ENCODE measurements at regions not wholly inside any gene's neighbourhood (a gene's known extent, or its start where the extent isn't known, plus 50 kb on each side); places are given as distances from the start of the nearest gene placed in this dataset.

DNA sequence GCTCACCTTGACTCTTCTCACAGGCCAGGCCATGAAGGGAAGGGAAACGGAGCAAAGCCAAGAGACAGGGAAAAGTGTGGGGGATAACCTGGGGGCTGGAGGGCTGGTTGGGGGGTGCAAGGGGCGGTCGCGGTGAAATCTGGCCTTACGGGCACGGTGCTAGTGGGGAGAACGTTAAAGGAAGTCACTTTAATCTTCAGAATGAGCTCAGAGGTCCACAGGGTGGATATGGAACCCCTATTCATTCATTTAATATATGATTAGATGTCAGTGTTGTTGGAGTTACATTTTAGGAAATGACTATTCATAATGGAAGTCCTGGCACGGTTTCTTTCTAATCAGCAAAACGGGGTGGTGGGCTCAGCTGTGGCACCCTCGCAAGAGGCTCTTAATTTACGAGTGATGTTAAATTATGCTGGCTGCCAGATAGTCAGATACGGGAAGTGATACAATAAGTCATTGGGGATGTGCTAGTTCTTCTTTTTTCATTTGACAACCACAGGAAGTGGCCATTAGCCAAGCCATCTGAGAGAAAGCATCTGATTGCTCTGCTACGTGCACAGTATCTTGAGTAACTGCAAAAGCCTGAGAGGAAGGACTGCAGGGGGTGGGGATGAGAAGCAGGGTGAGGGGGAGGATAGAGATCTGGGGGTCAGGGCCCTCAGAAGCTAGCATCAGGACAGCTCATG, 253.0 kb downstream of the QKI start:
- Histone ChIP-seq H3K9ac (ENCODE audit: low read length) (no peak overlapping the region), H3K36me3 (ENCODE audit: insufficient read depth, low read length) (no peaks in the 10 kb centered on the region), H3F3A (ENCODE audit: insufficient read depth, low read length, poor library complexity, severe bottlenecking) (no peaks in the 10 kb centered on the region), H3K79me2 (replicated peaks; ENCODE audit: insufficient read depth, low read length) (no peaks in the 10 kb centered on the region), H3K4me2 (ENCODE audit: low read length) (no peak overlapping the region), H3K9me3 (ENCODE audit: low read length) (no peaks in the 10 kb centered on the region), H2AFZ (ENCODE audit: low read depth, low read length) (no peak overlapping the region), H3K9me2 (ENCODE audit: insufficient read depth, low read length) (no peaks in the 10 kb centered on the region), H3K27ac (ENCODE audit: low read length) (no peak overlapping the region), H3K4me3 (ENCODE audit: low read length) (no peak overlapping the region), H4K20me1 (ENCODE audit: insufficient read depth) (no peaks in the 10 kb centered on the region), H3K27me3 (ENCODE audit: insufficient read depth, low read depth, low read length) (no peaks in the 10 kb centered on the region)
- TF ChIP-seq, protein P1, sequence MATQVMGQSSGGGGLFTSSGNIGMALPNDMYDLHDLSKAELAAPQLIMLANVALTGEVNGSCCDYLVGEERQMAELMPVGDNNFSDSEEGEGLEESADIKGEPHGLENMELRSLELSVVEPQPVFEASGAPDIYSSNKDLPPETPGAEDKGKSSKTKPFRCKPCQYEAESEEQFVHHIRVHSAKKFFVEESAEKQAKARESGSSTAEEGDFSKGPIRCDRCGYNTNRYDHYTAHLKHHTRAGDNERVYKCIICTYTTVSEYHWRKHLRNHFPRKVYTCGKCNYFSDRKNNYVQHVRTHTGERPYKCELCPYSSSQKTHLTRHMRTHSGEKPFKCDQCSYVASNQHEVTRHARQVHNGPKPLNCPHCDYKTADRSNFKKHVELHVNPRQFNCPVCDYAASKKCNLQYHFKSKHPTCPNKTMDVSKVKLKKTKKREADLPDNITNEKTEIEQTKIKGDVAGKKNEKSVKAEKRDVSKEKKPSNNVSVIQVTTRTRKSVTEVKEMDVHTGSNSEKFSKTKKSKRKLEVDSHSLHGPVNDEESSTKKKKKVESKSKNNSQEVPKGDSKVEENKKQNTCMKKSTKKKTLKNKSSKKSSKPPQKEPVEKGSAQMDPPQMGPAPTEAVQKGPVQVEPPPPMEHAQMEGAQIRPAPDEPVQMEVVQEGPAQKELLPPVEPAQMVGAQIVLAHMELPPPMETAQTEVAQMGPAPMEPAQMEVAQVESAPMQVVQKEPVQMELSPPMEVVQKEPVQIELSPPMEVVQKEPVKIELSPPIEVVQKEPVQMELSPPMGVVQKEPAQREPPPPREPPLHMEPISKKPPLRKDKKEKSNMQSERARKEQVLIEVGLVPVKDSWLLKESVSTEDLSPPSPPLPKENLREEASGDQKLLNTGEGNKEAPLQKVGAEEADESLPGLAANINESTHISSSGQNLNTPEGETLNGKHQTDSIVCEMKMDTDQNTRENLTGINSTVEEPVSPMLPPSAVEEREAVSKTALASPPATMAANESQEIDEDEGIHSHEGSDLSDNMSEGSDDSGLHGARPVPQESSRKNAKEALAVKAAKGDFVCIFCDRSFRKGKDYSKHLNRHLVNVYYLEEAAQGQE (IDR thresholded peaks at IDR 0.05; ENCODE audit: borderline replicate concordance): no peak
- TF ChIP-seq RAD21 (conservative IDR thresholded peaks at IDR 0.05) (no peak), POLR2AphosphoS5 (IDR thresholded peaks at IDR 0.05) (no peak), MXI1 (conservative IDR thresholded peaks at IDR 0.05; ENCODE audit: poor library complexity, severe bottlenecking) (no peak), SMC3 (conservative IDR thresholded peaks at IDR 0.05; ENCODE audit: poor library complexity) (no peak), EZH2 (IDR thresholded peaks at IDR 0.05; ENCODE audit: borderline replicate concordance, insufficient read depth, low read length, poor library complexity, severe bottlenecking) (no peak), TAF1 (IDR thresholded peaks at IDR 0.05; ENCODE audit: low read depth) (no peak), CTCF (IDR thresholded peaks at IDR 0.05; ENCODE audit: poor library complexity, severe bottlenecking) (no peak), EP300 (conservative IDR thresholded peaks at IDR 0.05; ENCODE audit: poor library complexity, severe bottlenecking) (no peak)

- H3K27me3 ChIP-seq (ENCODE audit: insufficient read depth, low read depth, low read length): no peaks in the 10 kb centered on the region
- no peaks in the 10 kb centered on the region for H3F3A ChIP-seq (ENCODE audit: insufficient read depth, low read length, poor library complexity, severe bottlenecking)
- no peaks in the 10 kb centered on the region for H3K36me3 ChIP-seq (ENCODE audit: insufficient read depth, low read length)
- H3K27ac ChIP-seq (ENCODE audit: low read length): no peak overlapping the region
- TF ChIP-seq TAF1 (IDR thresholded peaks at IDR 0.05; ENCODE audit: low read depth) (no peak), POLR2AphosphoS5 (IDR thresholded peaks at IDR 0.05) (no peak), EP300 (conservative IDR thresholded peaks at IDR 0.05; ENCODE audit: poor library complexity, severe bottlenecking) (no peak), MXI1 (conservative IDR thresholded peaks at IDR 0.05; ENCODE audit: poor library complexity, severe bottlenecking) (no peak), RAD21 (conservative IDR thresholded peaks at IDR 0.05) (no peak), SMC3 (conservative IDR thresholded peaks at IDR 0.05; ENCODE audit: poor library complexity) (no peak), EZH2 (IDR thresholded peaks at IDR 0.05; ENCODE audit: borderline replicate concordance, insufficient read depth, low read length, poor library complexity, severe bottlenecking) (no peak), CTCF (IDR thresholded peaks at IDR 0.05; ENCODE audit: poor library complexity, severe bottlenecking) (no peak)
- TF ChIP-seq, protein P1 (IDR thresholded peaks at IDR 0.05; ENCODE audit: borderline replicate concordance): no peak
- no peak overlapping the region for H3K9ac ChIP-seq (ENCODE audit: low read length)
- no peaks in the 10 kb centered on the region for H3K79me2 ChIP-seq (replicated peaks; ENCODE audit: insufficient read depth, low read length)
- H3K9me2 ChIP-seq (ENCODE audit: insufficient read depth, low read length): no peaks in the 10 kb centered on the region
- no peak overlapping the region for H2AFZ ChIP-seq (ENCODE audit: low read depth, low read length)
- H3K4me3 ChIP-seq (ENCODE audit: low read length): no peak overlapping the region
- H4K20me1 ChIP-seq (ENCODE audit: insufficient read depth): no peaks in the 10 kb centered on the region
- H3K9me3 ChIP-seq (ENCODE audit: low read length): no peaks in the 10 kb centered on the region
- no peak overlapping the region for H3K4me2 ChIP-seq (ENCODE audit: low read length)
Measured at GRCh38 chr6:163665464-163665863, 250.9 kb downstream of the QKI start.

All from neural cell (in vitro differentiated cells).